Right lobe of liver (tissue), 4 donors: ENCODE measurements at regions not wholly inside any gene's neighbourhood (a gene's known extent, or its start where the extent isn't known, plus 50 kb on each side); places are given as distances from the start of the nearest gene placed in this dataset.

ENCODE experiments used
- CTCF ChIP-seq, 4 donors: fragments of 200-600 bp in 3 of 4; fragments of 450-650 bp in 1 of 4; IDR thresholded peaks; one replicate each; pipeline versions ENCODE4 v1.5.1 to v1.8.0; 2016 to 2022; ENCODE audit warnings: antibody characterized with exemption in 4 of 4, mild to moderate bottlenecking in 2 of 4
- POLR2A ChIP-seq: fragments of 450-650 bp; IDR thresholded peaks from one replicate; pipeline ENCODE4 v1.6.1; 2017; ENCODE audit warnings: antibody characterized with exemption, mild to moderate bottlenecking
- donor health status: DM: no; HTN: no; CAD: no.
- donor health status: DM: no; HTN: no; CAD: no.
- donor health status: DM: no; HTN: yes; CAD: no.

GRCh38 chr12:89023936-89024335 is 328.4 kb downstream of the DUSP6 start:
- TF ChIP-seq CTCF (IDR thresholded peaks at IDR 0.05) (no peak), POLR2A (no peak)
